ENCODE measurements at regions not wholly inside any gene's neighbourhood (a gene's known extent, or its start where the extent isn't known, plus 50 kb on each side); places are given as distances from the start of the nearest gene placed in this dataset.
"Not testable (repeated sequence)": the region's sequence is repeated elsewhere in the genome, so short reads cannot be mapped to it uniquely, and the experiment has no call there.

GRCh38 chr3:177463863-177464262 is 266.6 kb upstream of the TBL1XR1 start:
- DNase-seq: no peak

- no peak for DNase-seq
Observed at GRCh38 chr3:177464392-177465256, 267.3 kb upstream of the TBL1XR1 start.

GRCh38 chr3:177465257-177465642 is 268.0 kb upstream of the TBL1XR1 start:
- DNase-seq: no peak

- DNase-seq: no peak
Observed at GRCh38 chr3:177466074-177466473, 268.8 kb upstream of the TBL1XR1 start.

GRCh38 chr3:177466622-177467021 is 269.3 kb upstream of the TBL1XR1 start:
- not testable (repeated sequence) for DNase-seq

GRCh38 chr3:177467247-177467985 is 270.1 kb upstream of the TBL1XR1 start:
- DNase-seq: no peak

GRCh38 chr3:177468331-177468730 is 271.0 kb upstream of the TBL1XR1 start:
- no peak for DNase-seq

- DNase-seq: no peak
Observed at GRCh38 chr3:177468816-177469215, 271.5 kb upstream of the TBL1XR1 start.

- DNase-seq: no peak
Observed at GRCh38 chr3:177469216-177469615, 271.9 kb upstream of the TBL1XR1 start.

- no peak for DNase-seq
Observed at GRCh38 chr3:177470197-177470941, 273.1 kb upstream of the TBL1XR1 start.

GRCh38 chr3:177471733-177472480 is 274.6 kb upstream of the TBL1XR1 start:
- no peak for DNase-seq

- no peak for DNase-seq
Observed at GRCh38 chr3:177473184-177473583, 275.9 kb upstream of the TBL1XR1 start.

GRCh38 chr3:177473903-177474302 is 276.6 kb upstream of the TBL1XR1 start:
- no peak for DNase-seq

- no peak for DNase-seq
Observed at GRCh38 chr3:177474652-177475355, 277.5 kb upstream of the TBL1XR1 start.

GRCh38 chr3:177475356-177475665 is 278.0 kb upstream of the TBL1XR1 start:
- no peak for DNase-seq

GRCh38 chr3:177476495-177476894 is 279.2 kb upstream of the TBL1XR1 start:
- DNase-seq: no peak

- no peak for DNase-seq
Observed at GRCh38 chr3:177476921-177477435, 279.7 kb upstream of the TBL1XR1 start.

GRCh38 chr3:177478170-177478867 is 281.0 kb upstream of the TBL1XR1 start:
- no peak for DNase-seq

GRCh38 chr3:177479630-177480029 is 282.3 kb upstream of the TBL1XR1 start:
- no peak for DNase-seq

GRCh38 chr3:177481329-177481728 is 284.0 kb upstream of the TBL1XR1 start:
- no peak for DNase-seq

GRCh38 chr3:177482048-177482691 is 284.9 kb upstream of the TBL1XR1 start:
- no peak for DNase-seq

Measured in SIG-M5 (cell line).